ENCODE measurements at regions not wholly inside any gene's neighbourhood (a gene's known extent, or its start where the extent isn't known, plus 50 kb on each side); places are given as distances from the start of the nearest gene placed in this dataset.

DNA sequence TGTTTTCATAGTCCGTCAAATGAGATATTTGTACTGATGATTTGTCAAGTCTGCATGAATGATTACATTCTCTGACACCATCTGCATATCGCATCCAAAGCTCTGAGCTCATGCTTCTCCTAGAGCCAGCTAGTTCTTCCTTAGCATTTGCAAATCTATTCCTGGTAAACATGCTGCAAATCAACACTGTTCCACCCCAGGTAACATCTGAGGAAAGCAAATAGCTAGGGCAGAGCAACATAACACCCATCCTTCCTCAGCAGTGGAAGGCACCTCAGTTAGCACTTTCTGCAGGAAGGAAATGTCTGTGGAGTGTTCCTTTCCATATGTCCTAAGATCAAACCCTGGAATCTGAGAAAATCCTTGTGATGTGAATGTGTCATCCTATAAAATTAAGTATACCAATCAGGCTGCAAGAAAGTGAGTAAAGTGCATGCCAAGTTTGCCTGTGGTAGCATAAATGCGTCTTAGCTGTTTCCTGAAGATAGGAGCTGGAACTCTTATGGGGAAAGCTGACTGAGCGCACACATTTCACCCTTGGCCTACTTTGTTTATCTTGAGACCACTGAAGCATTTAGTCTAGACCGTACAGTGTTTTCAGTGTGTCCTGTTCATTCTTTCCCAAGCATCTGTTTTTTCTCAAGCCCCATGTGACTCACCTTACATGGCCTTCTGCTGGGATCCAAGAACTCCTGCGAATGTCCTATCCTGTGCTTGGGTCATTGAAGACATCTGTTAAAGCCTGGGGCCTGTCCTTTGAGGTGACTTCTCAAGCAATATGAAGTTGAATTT is 50.9 kb upstream of the STARD4 start:
- 41% methylated on average over 6 of the region's 6 CpGs for WGBS
- intact Hi-C loops (cut with DNase I) = no loop called here
- no peaks in the 10 kb centered on the region for H3K27me3 ChIP-seq (ENCODE audit: control insufficient read depth, insufficient read depth)
- no peaks in the 10 kb centered on the region for H3K9me3 ChIP-seq (ENCODE audit: control insufficient read depth, low read length)
- ATAC-seq = peak in 1 of 2 donors; percentile 77
- H3K4me3 ChIP-seq (ENCODE audit: low read length) = no peak overlapping the region
- no peak overlapping the region for H3K27ac ChIP-seq (ENCODE audit: low read length)
- peaks cover 5% of the 10 kb centered on the region for H3K4me1 ChIP-seq (ENCODE audit: control insufficient read depth, insufficient read depth, low read length)
- DNase-seq = no peak

DNA sequence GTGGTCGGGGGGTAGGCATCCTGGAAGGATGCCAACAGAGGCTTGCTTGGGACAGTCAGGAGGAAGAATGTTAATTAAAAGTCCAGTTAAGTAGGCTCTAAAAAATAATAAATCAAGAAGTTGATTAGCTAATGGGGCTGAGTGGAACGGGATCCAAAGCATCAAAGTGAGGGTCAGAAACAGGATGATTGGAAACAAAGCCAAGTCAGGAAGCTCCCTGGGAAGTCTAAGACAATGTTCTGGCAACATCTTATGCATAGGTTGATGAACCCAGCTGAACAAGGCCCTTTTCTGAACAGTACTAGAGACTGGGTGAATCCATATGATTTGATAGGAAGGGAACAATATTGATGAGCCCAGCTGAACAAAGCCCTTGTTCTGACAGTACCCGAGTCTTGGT is 50.2 kb upstream of the STARD4 start:
- DNase-seq (no peak), ATAC-seq (peak; percentile 31 to 37)
- intact Hi-C loops (cut with DNase I) = no loop called here
- 45% methylated on average over 3 of the region's 3 CpGs for WGBS
- Histone ChIP-seq H3K27ac (ENCODE audit: low read length) (no peak overlapping the region), H3K27me3 (ENCODE audit: control insufficient read depth, insufficient read depth) (no peaks in the 10 kb centered on the region), H3K4me3 (ENCODE audit: low read length) (no peak overlapping the region), H3K9me3 (ENCODE audit: control insufficient read depth, low read length) (no peaks in the 10 kb centered on the region), H3K4me1 (ENCODE audit: control insufficient read depth, insufficient read depth, low read length) (peaks cover 5% of the 10 kb centered on the region)
